ENCODE measurements at regions not wholly inside any gene's neighbourhood (a gene's known extent, or its start where the extent isn't known, plus 50 kb on each side); places are given as distances from the start of the nearest gene placed in this dataset.

DNA sequence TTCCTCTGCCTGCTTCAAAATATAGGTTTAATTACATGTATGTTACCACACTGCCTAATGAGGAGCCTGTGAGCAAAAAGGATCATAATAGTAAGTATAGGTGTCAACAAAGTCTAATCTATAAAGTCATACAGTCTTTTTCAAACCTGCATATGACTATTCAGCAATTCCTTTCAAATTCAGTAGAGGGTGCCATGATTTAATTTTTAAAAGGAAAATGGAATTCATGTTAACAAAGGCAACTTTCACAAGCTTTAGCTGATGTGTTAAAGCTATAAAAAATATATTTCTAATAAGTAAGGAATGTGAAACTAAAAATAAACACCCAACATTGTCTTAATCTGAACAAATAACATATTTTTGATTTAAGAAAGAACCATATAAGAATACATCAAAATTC lies 52.1 kb downstream of the MPP7 start:
- Histone ChIP-seq H3K4ac (ENCODE audit: low read length) (no peak overlapping the region), H2BK5ac (ENCODE audit: low read length) (no peak overlapping the region), H3K36me3 (replicated peaks in 1 of 2; ENCODE audit: control insufficient read depth in 2 of 2, insufficient read depth in 2 of 2, low read length in 2 of 2) (no peaks in the 10 kb centered on the region), H4K91ac (ENCODE audit: low read depth, low read length, poor library complexity) (no peak overlapping the region), H3K4me1 (ENCODE audit: control insufficient read depth in 2 of 2, insufficient read depth in 1 of 2, low read depth in 1 of 2, low read length in 2 of 2) (peaks cover 0 to 2% of the 10 kb centered on the region in 2 donors), H2AK5ac (ENCODE audit: low read depth, low read length) (no peak overlapping the region), H3K79me1 (ENCODE audit: low read depth, low read length) (no peaks in the 10 kb centered on the region), H2AFZ (ENCODE audit: low read length) (no peak overlapping the region), H3K14ac (ENCODE audit: low read length) (no peak overlapping the region), H3K9ac (ENCODE audit: low read depth, low read length, poor library complexity) (no peak overlapping the region), H3K4me2 (ENCODE audit: insufficient read depth, low read length, poor library complexity, severe bottlenecking) (no peak overlapping the region), H3K27me3 (ENCODE audit: control insufficient read depth in 3 of 3, insufficient read depth in 3 of 3, low read depth in 1 of 3, low read length in 3 of 3) (peaks cover 0 to 6% (median 0%) of the 10 kb centered on the region in 3 experiments), H2BK15ac (ENCODE audit: low read length) (no peak overlapping the region), H2BK120ac (ENCODE audit: low read depth, low read length) (no peak overlapping the region), H3K9me3 (replicated peaks in 1 of 2; ENCODE audit: control insufficient read depth in 2 of 2, insufficient read depth in 1 of 2, low read depth in 1 of 2, low read length in 2 of 2) (no peaks in the 10 kb centered on the region), H3K23ac (ENCODE audit: low read depth, low read length, poor library complexity) (no peak overlapping the region), H3K18ac (ENCODE audit: low read length) (no peak overlapping the region), H3K4me3 (ENCODE audit: low read length in 2 of 2) (no peak overlapping the region), H2BK12ac (ENCODE audit: low read length) (no peak overlapping the region), H4K8ac (ENCODE audit: low read depth, low read length) (no peak overlapping the region), H3K27ac (replicated peaks; ENCODE audit: low read length) (no peak overlapping the region)
- no peak for DNase-seq (ENCODE audit: low spot score)

DNA sequence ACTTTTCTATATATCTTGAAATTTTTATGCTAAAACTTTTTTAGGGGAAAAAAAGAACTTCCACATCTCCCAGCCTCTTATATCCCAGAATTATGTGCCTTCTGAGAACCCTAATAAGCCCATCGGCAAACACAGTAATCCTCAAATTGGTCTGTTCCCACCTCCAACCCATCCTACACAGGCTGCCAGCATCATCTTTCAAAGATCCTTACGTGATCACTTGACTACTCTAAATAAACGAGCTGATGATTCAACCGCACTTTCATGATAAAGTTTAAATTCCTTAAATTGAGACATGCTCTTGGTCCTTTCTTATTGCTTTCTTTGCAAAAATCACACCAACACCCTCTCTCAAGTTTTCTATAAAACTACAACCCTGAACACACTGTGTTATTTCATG lies 52.5 kb downstream of the MPP7 start:
- Histone ChIP-seq H3K23ac (ENCODE audit: low read depth, low read length, poor library complexity) (no peak overlapping the region), H3K4me3 (ENCODE audit: low read length in 2 of 2) (no peak overlapping the region), H3K9me3 (replicated peaks in 1 of 2; ENCODE audit: control insufficient read depth in 2 of 2, insufficient read depth in 1 of 2, low read depth in 1 of 2, low read length in 2 of 2) (no peaks in the 10 kb centered on the region), H3K79me1 (ENCODE audit: low read depth, low read length) (no peaks in the 10 kb centered on the region), H2AFZ (ENCODE audit: low read length) (no peak overlapping the region), H3K4me2 (ENCODE audit: insufficient read depth, low read length, poor library complexity, severe bottlenecking) (no peak overlapping the region), H3K18ac (ENCODE audit: low read length) (no peak overlapping the region), H2BK120ac (ENCODE audit: low read depth, low read length) (no peak overlapping the region), H3K9ac (ENCODE audit: low read depth, low read length, poor library complexity) (no peak overlapping the region), H3K14ac (ENCODE audit: low read length) (no peak overlapping the region), H2BK12ac (ENCODE audit: low read length) (no peak overlapping the region), H4K91ac (ENCODE audit: low read depth, low read length, poor library complexity) (no peak overlapping the region), H3K36me3 (replicated peaks in 1 of 2; ENCODE audit: control insufficient read depth in 2 of 2, insufficient read depth in 2 of 2, low read length in 2 of 2) (no peaks in the 10 kb centered on the region), H3K27ac (replicated peaks; ENCODE audit: low read length) (no peak overlapping the region), H4K8ac (ENCODE audit: low read depth, low read length) (no peak overlapping the region), H2BK5ac (ENCODE audit: low read length) (no peak overlapping the region), H2AK5ac (ENCODE audit: low read depth, low read length) (no peak overlapping the region), H2BK15ac (ENCODE audit: low read length) (no peak overlapping the region), H3K4me1 (ENCODE audit: control insufficient read depth in 2 of 2, insufficient read depth in 1 of 2, low read depth in 1 of 2, low read length in 2 of 2) (peaks cover 0 to 2% of the 10 kb centered on the region in 2 donors), H3K27me3 (ENCODE audit: control insufficient read depth in 3 of 3, insufficient read depth in 3 of 3, low read depth in 1 of 3, low read length in 3 of 3) (peaks cover 0 to 6% (median 0%) of the 10 kb centered on the region in 3 experiments), H3K4ac (ENCODE audit: low read length) (no peak overlapping the region)
- DNase-seq (ENCODE audit: low spot score), result no peak
- WGBS, 2 donors (ENCODE audit: extremely low coverage in 2 of 2, insufficient read length in 2 of 2, insufficient replicate concordance in 1 of 2), result no CpG with 5 or more reads among the region's 4 CpGs

DNA sequence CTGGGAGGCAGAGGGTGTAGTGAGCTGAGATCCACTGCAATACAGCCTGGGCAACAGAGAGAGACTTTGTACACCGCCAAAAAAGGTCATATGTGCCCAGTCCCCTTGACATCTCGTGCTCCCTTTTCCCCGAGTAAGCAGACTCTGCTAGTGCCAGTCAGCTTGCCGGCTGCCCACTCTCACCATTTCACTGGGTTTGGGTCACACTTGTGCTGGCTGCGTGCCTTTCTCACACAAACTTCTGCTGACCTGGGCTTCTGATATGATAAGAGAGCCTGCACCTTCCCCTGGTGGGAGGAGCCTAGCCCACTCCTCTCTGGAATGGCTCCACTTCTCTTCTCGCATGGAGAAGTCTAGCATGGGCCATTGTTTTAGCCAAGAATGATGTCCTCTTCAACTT lies 53.4 kb downstream of the MPP7 start:
- no peak for DNase-seq (ENCODE audit: low spot score)
- H3K14ac ChIP-seq (ENCODE audit: low read length), result no peak overlapping the region
- no peak overlapping the region for H2AK5ac ChIP-seq (ENCODE audit: low read depth, low read length)

DNA sequence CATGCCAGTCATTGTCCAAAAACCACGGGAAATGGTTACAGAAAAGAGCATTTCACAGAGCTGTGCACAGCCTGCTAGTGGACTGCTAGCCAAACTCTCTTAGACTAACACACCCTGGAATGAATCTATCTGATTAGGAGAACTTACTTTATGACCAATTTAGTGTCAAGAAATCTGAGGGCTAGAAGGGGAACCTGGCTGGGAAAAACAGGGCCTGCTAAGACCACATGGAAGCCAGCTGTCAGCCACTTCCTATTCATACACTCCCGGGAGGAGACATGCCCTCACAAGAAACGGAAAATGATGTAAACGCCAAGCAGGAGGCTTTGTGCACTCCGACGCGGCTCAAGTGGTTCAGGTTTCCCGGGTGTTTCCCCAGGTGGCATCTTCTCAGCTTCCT lies 54.8 kb downstream of the MPP7 start:
- Histone ChIP-seq H2BK120ac (ENCODE audit: low read depth, low read length) (no peak overlapping the region), H3K79me1 (ENCODE audit: low read depth, low read length) (no peaks in the 10 kb centered on the region)
- DNase-seq (ENCODE audit: low spot score), result no peak

More for the DNA sequence above, 53.4 kb downstream of the MPP7 start:
- Histone ChIP-seq H3K4me1 (ENCODE audit: control insufficient read depth in 2 of 2, insufficient read depth in 1 of 2, low read depth in 1 of 2, low read length in 2 of 2) (peaks cover 0 to 2% of the 10 kb centered on the region in 2 donors), H2BK15ac (ENCODE audit: low read length) (no peak overlapping the region), H4K91ac (ENCODE audit: low read depth, low read length, poor library complexity) (no peak overlapping the region), H3K23ac (ENCODE audit: low read depth, low read length, poor library complexity) (no peak overlapping the region), H3K27me3 (ENCODE audit: control insufficient read depth in 3 of 3, insufficient read depth in 3 of 3, low read depth in 1 of 3, low read length in 3 of 3) (peaks cover 0 to 5% (median 0%) of the 10 kb centered on the region in 3 experiments), H2BK12ac (ENCODE audit: low read length) (no peak overlapping the region), H4K8ac (ENCODE audit: low read depth, low read length) (no peak overlapping the region), H2BK5ac (ENCODE audit: low read length) (no peak overlapping the region), H3K4me3 (ENCODE audit: low read length in 2 of 2) (no peak overlapping the region), H2AFZ (ENCODE audit: low read length) (no peak overlapping the region), H3K18ac (ENCODE audit: low read length) (no peak overlapping the region), H2BK120ac (ENCODE audit: low read depth, low read length) (no peak overlapping the region), H3K36me3 (replicated peaks in 1 of 2; ENCODE audit: control insufficient read depth in 2 of 2, insufficient read depth in 2 of 2, low read length in 2 of 2) (no peaks in the 10 kb centered on the region), H3K4me2 (ENCODE audit: insufficient read depth, low read length, poor library complexity, severe bottlenecking) (no peak overlapping the region), H3K9me3 (replicated peaks in 1 of 2; ENCODE audit: control insufficient read depth in 2 of 2, insufficient read depth in 1 of 2, low read depth in 1 of 2, low read length in 2 of 2) (no peaks in the 10 kb centered on the region), H3K4ac (ENCODE audit: low read length) (no peak overlapping the region), H3K9ac (ENCODE audit: low read depth, low read length, poor library complexity) (no peak overlapping the region), H3K27ac (replicated peaks; ENCODE audit: low read length) (no peak overlapping the region), H3K79me1 (ENCODE audit: low read depth, low read length) (no peaks in the 10 kb centered on the region)
- WGBS, 2 donors (ENCODE audit: extremely low coverage in 2 of 2, insufficient read length in 2 of 2, insufficient replicate concordance in 1 of 2), result no CpG with 5 or more reads among the region's 6 CpGs

More for the DNA sequence above, 54.8 kb downstream of the MPP7 start:
- Histone ChIP-seq H4K91ac (ENCODE audit: low read depth, low read length, poor library complexity) (no peak overlapping the region), H2AFZ (ENCODE audit: low read length) (peak overlapping the region; percentile 58), H3K23ac (ENCODE audit: low read depth, low read length, poor library complexity) (no peak overlapping the region), H2BK12ac (ENCODE audit: low read length) (no peak overlapping the region), H3K4ac (ENCODE audit: low read length) (no peak overlapping the region), H3K18ac (ENCODE audit: low read length) (no peak overlapping the region), H3K9me3 (replicated peaks in 1 of 2; ENCODE audit: control insufficient read depth in 2 of 2, insufficient read depth in 1 of 2, low read depth in 1 of 2, low read length in 2 of 2) (no peaks in the 10 kb centered on the region), H3K4me1 (ENCODE audit: control insufficient read depth in 2 of 2, insufficient read depth in 1 of 2, low read depth in 1 of 2, low read length in 2 of 2) (peaks cover 0 to 2% of the 10 kb centered on the region in 2 donors), H3K36me3 (replicated peaks in 1 of 2; ENCODE audit: control insufficient read depth in 2 of 2, insufficient read depth in 2 of 2, low read length in 2 of 2) (no peaks in the 10 kb centered on the region), H2AK5ac (ENCODE audit: low read depth, low read length) (no peak overlapping the region), H3K27ac (replicated peaks; ENCODE audit: low read length) (no peak overlapping the region), H2BK5ac (ENCODE audit: low read length) (no peak overlapping the region), H4K8ac (ENCODE audit: low read depth, low read length) (no peak overlapping the region), H3K4me3 (ENCODE audit: low read length in 2 of 2) (no peak overlapping the region), H3K4me2 (ENCODE audit: insufficient read depth, low read length, poor library complexity, severe bottlenecking) (no peak overlapping the region), H2BK15ac (ENCODE audit: low read length) (no peak overlapping the region), H3K9ac (ENCODE audit: low read depth, low read length, poor library complexity) (no peak overlapping the region), H3K14ac (ENCODE audit: low read length) (no peak overlapping the region), H3K27me3 (ENCODE audit: control insufficient read depth in 3 of 3, insufficient read depth in 3 of 3, low read depth in 1 of 3, low read length in 3 of 3) (no peaks in the 10 kb centered on the region)
- no CpG with 5 or more reads among the region's 8 CpGs for WGBS, 2 donors (ENCODE audit: extremely low coverage in 2 of 2, insufficient read length in 2 of 2, insufficient replicate concordance in 1 of 2)
